Heart left ventricle (tissue), 13 donors: ENCODE measurements at regions not wholly inside any gene's neighbourhood (a gene's known extent, or its start where the extent isn't known, plus 50 kb on each side); places are given as distances from the start of the nearest gene placed in this dataset.

ENCODE experiments used
- CTCF ChIP-seq, 12 donors: fragments of 200-600 bp; sonication (generic) in 4 of 12; IDR thresholded peaks; one replicate each; pipeline versions ENCODE4 v1.5.0 to v1.8.0; 2018 to 2022; ENCODE audit warnings: antibody characterized with exemption in 12 of 12, mild to moderate bottlenecking in 5 of 12
- POLR2A ChIP-seq, 2 donors: fragments of 450-650 bp; IDR thresholded peaks; one replicate each; pipeline ENCODE4 v1.6.1; 2017; ENCODE audit warnings: antibody characterized with exemption in 2 of 2, mild to moderate bottlenecking in 2 of 2, moderate library complexity in 2 of 2
- donor health status: ischemic (EF 13 %, LVEDD 7.1; RV severe dilation, severe dysfunction).
- donor health status: DM: no; HTN: yes; CAD: no.
- donor health status: DM: no; HTN: no; CAD: no.
- donor health status: ischemic (EF 25% LVEDD 6.9; RV normal size, moderate dysfunction).
- donor health status: ischemic (EF 25% LVEDD 5.7; RV mildly dilated, moderate dysfunction).
- donor health status: ischemic (EF 35%, LVEDD 5.7; RV mildly dilated, moderate dysfunction).
- donor health status: nonischemic (EF 11% LVEDD 7.7; RV severe dilation, severe dysfunction).
- donor health status: DM: yes; HTN: yes; CAD: no.
- donor health status: PGD.
- donor health status: ischemic (EF 29% LVEDD 5.4; RV normal size, mild dysfunction).
- donor health status: nonischemic (EF 23%, LVEDD 6.1; RV moderate dilation, normal function).

GRCh38 chr9:88716596-88717290 lies 181.8 kb downstream of the NXNL2 start:
- TF ChIP-seq CTCF (IDR thresholded peaks at IDR 0.05) (no peak), POLR2A (IDR thresholded peaks at IDR 0.05) (no peak)
